Limb (tissue), 2 donors: ENCODE measurements at regions not wholly inside any gene's neighbourhood (a gene's known extent, or its start where the extent isn't known, plus 50 kb on each side); places are given as distances from the start of the nearest gene placed in this dataset.

Experiments
- DNase-seq, 2 donors: peaks; one replicate each; pipeline ENCODE4 v3.0.0-alpha.2; 2016; ENCODE audit errors: extremely low spot score in 2 of 2

- DNase-seq: no peak
These were observed 344.3 kb downstream of the BCOR start for GRCh38 chrX:39753293-39753996.

GRCh38 chrX:39755143-39756032 is 342.4 kb downstream of the BCOR start:
- DNase-seq: peak; percentile 62 to 80

GRCh38 chrX:39756086-39756883 is 341.5 kb downstream of the BCOR start:
- DNase-seq: no peak

- DNase-seq: no peak
These were observed 339.8 kb downstream of the BCOR start for GRCh38 chrX:39757971-39758370.

GRCh38 chrX:39758791-39759525 is 338.8 kb downstream of the BCOR start:
- no peak for DNase-seq

GRCh38 chrX:39759526-39760224 is 338.1 kb downstream of the BCOR start:
- peak in 1 of 2 donors; percentile 74 for DNase-seq

- no peak for DNase-seq
These were observed 336.8 kb downstream of the BCOR start for GRCh38 chrX:39760930-39761329.

- no peak for DNase-seq
These were observed 335.4 kb downstream of the BCOR start for GRCh38 chrX:39762266-39762841.

GRCh38 chrX:39764441-39764914 is 333.3 kb downstream of the BCOR start:
- DNase-seq: no peak

GRCh38 chrX:39765327-39765726 is 332.4 kb downstream of the BCOR start:
- DNase-seq: no peak

GRCh38 chrX:39766085-39766726 is 331.6 kb downstream of the BCOR start:
- no peak for DNase-seq

- no peak for DNase-seq
These were observed 330.9 kb downstream of the BCOR start for GRCh38 chrX:39766855-39767254.

- no peak for DNase-seq
These were observed 330.3 kb downstream of the BCOR start for GRCh38 chrX:39767446-39767845.

- DNase-seq: no peak
These were observed 328.0 kb downstream of the BCOR start for GRCh38 chrX:39769748-39770147.

GRCh38 chrX:39771089-39771488 is 326.7 kb downstream of the BCOR start:
- DNase-seq: no peak

- DNase-seq: no peak
These were observed 325.5 kb downstream of the BCOR start for GRCh38 chrX:39772057-39772832.

- no peak for DNase-seq
These were observed 324.6 kb downstream of the BCOR start for GRCh38 chrX:39773150-39773549.

- no peak for DNase-seq
These were observed 323.6 kb downstream of the BCOR start for GRCh38 chrX:39773923-39774773.
